BE2C (cell line): ENCODE measurements at regions not wholly inside any gene's neighbourhood (a gene's known extent, or its start where the extent isn't known, plus 50 kb on each side); places are given as distances from the start of the nearest gene placed in this dataset.

Source experiments
- DNase-seq: peaks from one replicate; pipeline ENCODE4 v3.0.0-alpha.2; 2020
- H3K27me3 ChIP-seq: fragments of 250-450 bp; sonication (Bioruptor Pico); 2 replicates; pipeline ENCODE4 v1.5.1; 2020; ENCODE audit warnings: mild to moderate bottlenecking
- H3K36me3 ChIP-seq: fragments of 250-450 bp; sonication (Bioruptor Pico); 2 replicates; pipeline ENCODE4 v1.5.1; 2020; ENCODE audit warnings: mild to moderate bottlenecking
- H3K4me1 ChIP-seq: fragments of 250-450 bp; sonication (Bioruptor Pico); 2 replicates; pipeline ENCODE4 v1.5.1; 2020
- H3K4me3 ChIP-seq: 2 replicates; pipeline ENCODE4 v1.5.1; 2011; ENCODE audit warnings: low read depth, low read length
- H3K9me3 ChIP-seq: fragments of 250-450 bp; sonication (Bioruptor Pico); 2 replicates; pipeline ENCODE4 v1.5.1; 2020
- CTCF ChIP-seq: IDR thresholded peaks from 2 replicates; pipeline ENCODE4 v1.5.1; 2012; ENCODE audit warnings: mild to moderate bottlenecking, low read depth, low read length

GRCh38 chr22:27554841-27555456 lies 246.6 kb downstream of the MN1 start:
- Histone ChIP-seq H3K36me3 (no peaks in the 10 kb centered on the region), H3K4me1 (no peaks in the 10 kb centered on the region), H3K27me3 (no peaks in the 10 kb centered on the region; the same call in 1 of the 2 replicates), H3K9me3 (no peaks in the 10 kb centered on the region), H3K4me3 (no peak overlapping the region)
- no peak for TF ChIP-seq CTCF
- DNase-seq = no peak

GRCh38 chr22:27556371-27556770 lies 245.2 kb downstream of the MN1 start:
- Histone ChIP-seq H3K36me3 (no peaks in the 10 kb centered on the region), H3K9me3 (no peaks in the 10 kb centered on the region), H3K4me3 (no peak overlapping the region), H3K27me3 (no peaks in the 10 kb centered on the region; the same call in 1 of the 2 replicates), H3K4me1 (no peaks in the 10 kb centered on the region)
- DNase-seq = no peak
- no peak for TF ChIP-seq CTCF

- DNase-seq = no peak
- no peaks in the 10 kb centered on the region for H3K36me3 ChIP-seq
- no peaks in the 10 kb centered on the region; the same call in 1 of the 2 replicates for H3K27me3 ChIP-seq
- no peaks in the 10 kb centered on the region for H3K9me3 ChIP-seq
- TF ChIP-seq CTCF = no peak
- H3K4me3 ChIP-seq = no peak overlapping the region
- H3K4me1 ChIP-seq = no peaks in the 10 kb centered on the region
Measured at GRCh38 chr22:27557286-27558008, 244.1 kb downstream of the MN1 start.

- TF ChIP-seq CTCF = no peak
- Histone ChIP-seq H3K4me3 (no peak overlapping the region), H3K27me3 (no peaks in the 10 kb centered on the region; the same call in 1 of the 2 replicates), H3K9me3 (no peaks in the 10 kb centered on the region), H3K4me1 (no peaks in the 10 kb centered on the region), H3K36me3 (no peaks in the 10 kb centered on the region)
- DNase-seq = no peak
Measured at GRCh38 chr22:27558658-27559371, 242.7 kb downstream of the MN1 start.

- H3K9me3 ChIP-seq = no peaks in the 10 kb centered on the region
- no peaks in the 10 kb centered on the region for H3K36me3 ChIP-seq
- no peaks in the 10 kb centered on the region for H3K4me1 ChIP-seq
- no peak for TF ChIP-seq CTCF
- no peak for DNase-seq
- no peak overlapping the region for H3K4me3 ChIP-seq
- H3K27me3 ChIP-seq = no peaks in the 10 kb centered on the region; the same call in 1 of the 2 replicates
Measured at GRCh38 chr22:27560781-27561180, 240.8 kb downstream of the MN1 start.
